GM12875 (cell line): ENCODE measurements at regions not wholly inside any gene's neighbourhood (a gene's known extent, or its start where the extent isn't known, plus 50 kb on each side); places are given as distances from the start of the nearest gene placed in this dataset.

Experiments
- H3K4me3 ChIP-seq: one replicate; pipeline ENCODE4 v1.5.1; 2011; ENCODE audit warnings: low read depth, low read length, control low read depth
- TF ChIP-seq, protein P1 (sequence below): IDR thresholded peaks from 2 replicates; pipeline ENCODE4 v1.5.1; 2011; ENCODE audit warnings: low read depth, mild to moderate bottlenecking, control low read depth, inconsistent platforms, low read length, moderate library complexity, borderline replicate concordance; ENCODE audit not compliant: insufficient read depth

DNA sequence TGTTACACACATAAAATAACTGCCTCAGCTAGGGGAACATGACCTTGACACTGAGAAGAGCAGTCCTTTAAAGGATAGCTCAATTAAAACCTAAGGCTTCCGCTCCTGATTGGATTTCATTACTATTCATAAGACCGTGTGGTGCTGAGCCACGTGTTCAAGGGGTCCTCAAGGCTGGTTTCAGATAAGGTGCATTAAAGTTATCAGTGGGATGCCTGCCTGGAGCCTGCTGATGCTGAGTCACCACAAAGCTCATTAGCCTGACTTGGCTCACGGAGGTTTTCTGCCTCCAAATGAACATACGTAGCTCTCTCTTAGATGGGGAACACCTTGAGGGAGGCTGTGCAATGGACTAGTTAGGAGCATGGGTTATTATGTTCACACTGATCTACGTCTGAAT, 518.9 kb downstream of the TDRD15 start:
- TF ChIP-seq, protein P1, sequence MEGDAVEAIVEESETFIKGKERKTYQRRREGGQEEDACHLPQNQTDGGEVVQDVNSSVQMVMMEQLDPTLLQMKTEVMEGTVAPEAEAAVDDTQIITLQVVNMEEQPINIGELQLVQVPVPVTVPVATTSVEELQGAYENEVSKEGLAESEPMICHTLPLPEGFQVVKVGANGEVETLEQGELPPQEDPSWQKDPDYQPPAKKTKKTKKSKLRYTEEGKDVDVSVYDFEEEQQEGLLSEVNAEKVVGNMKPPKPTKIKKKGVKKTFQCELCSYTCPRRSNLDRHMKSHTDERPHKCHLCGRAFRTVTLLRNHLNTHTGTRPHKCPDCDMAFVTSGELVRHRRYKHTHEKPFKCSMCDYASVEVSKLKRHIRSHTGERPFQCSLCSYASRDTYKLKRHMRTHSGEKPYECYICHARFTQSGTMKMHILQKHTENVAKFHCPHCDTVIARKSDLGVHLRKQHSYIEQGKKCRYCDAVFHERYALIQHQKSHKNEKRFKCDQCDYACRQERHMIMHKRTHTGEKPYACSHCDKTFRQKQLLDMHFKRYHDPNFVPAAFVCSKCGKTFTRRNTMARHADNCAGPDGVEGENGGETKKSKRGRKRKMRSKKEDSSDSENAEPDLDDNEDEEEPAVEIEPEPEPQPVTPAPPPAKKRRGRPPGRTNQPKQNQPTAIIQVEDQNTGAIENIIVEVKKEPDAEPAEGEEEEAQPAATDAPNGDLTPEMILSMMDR: no peak
- no peak overlapping the region for H3K4me3 ChIP-seq

DNA sequence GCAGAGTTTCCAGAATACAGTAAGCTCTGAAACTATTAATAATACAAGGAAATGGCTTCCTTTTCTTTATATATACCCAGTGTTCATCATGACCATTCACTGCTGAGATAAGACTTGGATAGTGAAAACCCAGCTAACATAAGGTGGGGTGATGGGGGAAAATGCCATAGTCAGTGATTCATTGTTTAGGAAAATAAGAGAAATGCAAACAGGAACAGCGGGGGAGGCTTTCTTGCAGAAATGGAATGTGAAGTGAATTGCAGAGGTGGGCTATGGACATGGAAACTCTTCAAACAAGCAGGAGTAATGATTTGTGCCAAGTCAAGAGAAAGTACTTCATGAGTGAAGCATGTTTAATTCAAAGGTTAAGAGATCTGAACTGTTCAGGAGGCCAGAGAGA, 519.4 kb downstream of the TDRD15 start:
- TF ChIP-seq, protein P1: no peak
- no peak overlapping the region for H3K4me3 ChIP-seq

DNA sequence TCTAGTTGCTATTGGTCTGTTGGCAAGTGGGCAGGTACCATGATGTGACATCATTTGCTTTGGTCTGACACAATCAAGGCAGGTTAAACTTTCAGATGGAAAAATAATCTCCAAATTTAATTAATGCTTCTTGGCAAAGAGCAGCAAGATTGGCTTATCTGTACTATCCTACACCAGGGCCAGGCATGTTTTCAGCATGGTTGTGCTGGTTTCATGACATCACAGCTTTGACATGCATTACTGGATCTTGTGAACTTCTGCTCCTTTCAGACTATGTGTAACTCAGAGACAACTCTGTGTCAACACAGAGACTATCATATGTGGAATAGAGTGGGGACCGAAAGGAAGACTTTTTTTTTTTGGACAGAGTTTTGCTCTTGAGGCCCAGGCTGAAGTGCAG, 520.5 kb downstream of the TDRD15 start:
- no peak overlapping the region for H3K4me3 ChIP-seq
- TF ChIP-seq, protein P1: no peak

DNA sequence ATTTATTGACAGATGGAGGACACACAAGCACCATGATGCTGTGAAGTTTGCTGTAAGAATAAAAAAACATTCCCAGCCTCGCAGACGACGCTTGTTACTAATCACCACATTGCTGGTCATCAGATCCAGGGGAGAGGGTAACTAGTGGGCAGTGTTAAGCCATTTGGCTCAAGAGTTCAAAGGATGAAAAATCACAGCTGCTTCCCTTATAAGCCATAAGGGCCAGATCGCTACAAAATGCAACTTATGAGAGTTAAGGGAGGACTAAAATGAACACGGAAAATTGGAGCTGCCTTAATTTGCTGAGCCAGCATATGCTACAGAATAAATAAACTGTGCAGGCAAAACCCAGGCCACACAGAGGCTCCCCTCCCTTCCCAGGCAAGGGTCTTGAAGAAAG, 522.6 kb downstream of the TDRD15 start:
- H3K4me3 ChIP-seq: no peak overlapping the region
- TF ChIP-seq, protein P1: no peak

DNA sequence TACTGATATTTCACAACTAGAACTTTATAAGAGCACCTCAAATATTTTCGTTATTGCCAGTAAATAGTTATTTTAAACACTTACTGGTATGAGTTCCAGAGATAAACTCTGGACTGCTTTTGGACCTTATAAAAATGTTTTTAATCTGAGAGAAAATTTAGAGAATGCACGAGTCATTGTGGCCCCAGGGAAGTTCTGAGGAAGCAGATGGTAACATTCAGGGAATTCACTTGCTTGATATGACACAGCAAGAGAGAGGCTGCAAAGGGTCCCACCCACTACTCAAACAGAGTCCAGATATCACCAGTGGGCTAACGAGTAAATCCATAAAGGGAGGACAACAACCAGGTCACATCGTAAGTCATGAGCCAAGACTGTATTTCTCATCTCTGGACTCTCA, 526.8 kb downstream of the TDRD15 start:
- TF ChIP-seq, protein P1: no peak

DNA sequence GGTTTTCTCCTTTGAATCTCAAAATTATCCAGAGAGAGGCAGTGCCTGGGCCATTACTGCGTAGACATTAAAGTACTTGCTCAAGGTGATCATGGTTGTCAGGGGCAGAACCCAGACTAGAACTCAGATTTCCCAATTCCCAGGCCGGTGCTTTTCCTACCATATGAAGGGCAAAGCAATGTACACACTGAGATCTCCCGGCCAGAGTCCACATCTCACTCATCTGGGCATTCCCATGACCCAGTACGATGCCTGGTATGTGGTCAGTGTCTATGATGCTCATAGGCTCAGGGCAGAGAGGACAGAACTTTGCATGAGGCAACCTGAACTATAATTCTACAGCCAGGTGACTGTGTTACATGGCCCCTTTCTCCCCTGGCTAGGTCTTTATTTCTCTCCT, 531.4 kb downstream of the TDRD15 start:
- TF ChIP-seq, protein P1: no peak
- no peak overlapping the region for H3K4me3 ChIP-seq

More for the DNA sequence above, 526.8 kb downstream of the TDRD15 start:
- no peak overlapping the region for H3K4me3 ChIP-seq

DNA sequence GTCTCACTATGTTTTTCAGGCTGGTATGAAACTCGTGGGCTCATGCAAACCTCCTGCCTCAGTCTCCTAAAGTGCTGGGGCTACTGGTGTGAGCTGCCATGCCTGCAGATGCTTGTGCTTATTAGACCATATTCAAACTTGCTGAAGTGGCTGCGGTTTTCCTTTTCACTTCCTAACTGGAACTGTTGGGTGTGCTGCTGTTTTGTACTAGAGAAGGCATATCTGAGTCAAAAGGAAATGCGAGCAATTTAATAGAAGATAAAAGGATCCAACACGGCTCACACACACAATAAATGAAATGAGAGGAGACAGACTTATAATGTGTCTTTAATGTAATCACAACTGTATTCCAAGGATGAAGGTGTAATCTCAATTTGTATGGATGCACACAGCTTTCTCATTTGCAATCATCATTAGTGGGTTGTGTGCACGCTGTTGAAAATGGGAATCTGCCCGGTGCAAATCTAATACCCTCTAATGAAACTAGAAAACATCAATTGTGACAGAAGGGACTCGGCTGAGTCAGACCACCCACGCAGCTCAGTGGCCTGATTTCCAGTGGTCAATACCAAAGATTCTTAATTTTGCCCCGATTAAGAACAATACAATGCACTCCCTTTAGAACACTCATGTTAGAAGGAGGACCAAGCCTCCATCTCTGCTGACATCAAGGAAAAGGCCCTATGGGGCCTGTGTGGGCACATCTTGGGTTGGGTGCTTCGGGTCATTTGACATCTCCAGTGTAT, 532.7 kb downstream of the TDRD15 start:
- H3K4me3 ChIP-seq: no peak overlapping the region
- TF ChIP-seq, protein P1: no peak
